ENCODE measurements at regions not wholly inside any gene's neighbourhood (a gene's known extent, or its start where the extent isn't known, plus 50 kb on each side); places are given as distances from the start of the nearest gene placed in this dataset.

DNA sequence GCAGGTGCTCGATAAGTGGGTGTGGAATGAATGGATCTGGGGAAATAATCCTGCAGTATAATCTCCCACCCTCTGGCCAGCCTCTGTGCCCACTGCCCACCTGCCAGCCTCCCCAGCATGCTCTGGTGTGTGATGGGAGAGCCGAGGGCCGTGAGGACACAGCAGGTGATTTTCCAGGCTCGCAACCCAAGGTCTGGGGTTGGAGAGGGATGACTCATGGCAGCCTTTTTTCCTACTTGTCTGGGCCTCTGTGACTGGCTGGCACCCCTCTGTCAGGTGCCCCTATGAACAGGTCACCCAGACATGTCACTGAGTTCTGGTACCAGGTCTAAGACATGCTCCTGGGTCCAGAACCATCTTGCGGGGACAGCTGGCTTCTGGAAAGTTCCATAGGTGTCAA, 385.7 kb upstream of the TNRC6C start:
- Histone ChIP-seq H3K4me2 (ENCODE audit: low read length) (no peak overlapping the region), H4K20me1 (ENCODE audit: control insufficient read depth, insufficient read depth, low read depth, low read length) (no peaks in the 10 kb centered on the region), H3K27me3 (ENCODE audit: control insufficient read depth, low read length) (peaks cover 13% of the 10 kb centered on the region), H3K9me2 (replicated peaks; ENCODE audit: control insufficient read depth, low read length) (no peaks in the 10 kb centered on the region), H3F3A (ENCODE audit: control insufficient read depth, insufficient read depth) (no peaks in the 10 kb centered on the region), H3K9me3 (ENCODE audit: control insufficient read depth, insufficient read depth, low read length) (no peaks in the 10 kb centered on the region), H3K36me3 (ENCODE audit: control insufficient read depth, low read length) (no peaks in the 10 kb centered on the region), H3K4me1 (ENCODE audit: control insufficient read depth, low read length) (peaks cover 13% of the 10 kb centered on the region), H3K27ac (ENCODE audit: low read depth, low read length) (no peak overlapping the region), H3K79me2 (ENCODE audit: control insufficient read depth, low read length) (no peaks in the 10 kb centered on the region), H3K4me3 (ENCODE audit: low read length) (no peak overlapping the region)
- TF ChIP-seq, protein P1, sequence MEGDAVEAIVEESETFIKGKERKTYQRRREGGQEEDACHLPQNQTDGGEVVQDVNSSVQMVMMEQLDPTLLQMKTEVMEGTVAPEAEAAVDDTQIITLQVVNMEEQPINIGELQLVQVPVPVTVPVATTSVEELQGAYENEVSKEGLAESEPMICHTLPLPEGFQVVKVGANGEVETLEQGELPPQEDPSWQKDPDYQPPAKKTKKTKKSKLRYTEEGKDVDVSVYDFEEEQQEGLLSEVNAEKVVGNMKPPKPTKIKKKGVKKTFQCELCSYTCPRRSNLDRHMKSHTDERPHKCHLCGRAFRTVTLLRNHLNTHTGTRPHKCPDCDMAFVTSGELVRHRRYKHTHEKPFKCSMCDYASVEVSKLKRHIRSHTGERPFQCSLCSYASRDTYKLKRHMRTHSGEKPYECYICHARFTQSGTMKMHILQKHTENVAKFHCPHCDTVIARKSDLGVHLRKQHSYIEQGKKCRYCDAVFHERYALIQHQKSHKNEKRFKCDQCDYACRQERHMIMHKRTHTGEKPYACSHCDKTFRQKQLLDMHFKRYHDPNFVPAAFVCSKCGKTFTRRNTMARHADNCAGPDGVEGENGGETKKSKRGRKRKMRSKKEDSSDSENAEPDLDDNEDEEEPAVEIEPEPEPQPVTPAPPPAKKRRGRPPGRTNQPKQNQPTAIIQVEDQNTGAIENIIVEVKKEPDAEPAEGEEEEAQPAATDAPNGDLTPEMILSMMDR (IDR thresholded peaks at IDR 0.05; ENCODE audit: low read depth, low read length, poor library complexity, severe bottlenecking) = no peak
- no peak for TF ChIP-seq EZH2phosphoT487 (IDR thresholded peaks at IDR 0.05; ENCODE audit: borderline replicate concordance, low read length)

DNA sequence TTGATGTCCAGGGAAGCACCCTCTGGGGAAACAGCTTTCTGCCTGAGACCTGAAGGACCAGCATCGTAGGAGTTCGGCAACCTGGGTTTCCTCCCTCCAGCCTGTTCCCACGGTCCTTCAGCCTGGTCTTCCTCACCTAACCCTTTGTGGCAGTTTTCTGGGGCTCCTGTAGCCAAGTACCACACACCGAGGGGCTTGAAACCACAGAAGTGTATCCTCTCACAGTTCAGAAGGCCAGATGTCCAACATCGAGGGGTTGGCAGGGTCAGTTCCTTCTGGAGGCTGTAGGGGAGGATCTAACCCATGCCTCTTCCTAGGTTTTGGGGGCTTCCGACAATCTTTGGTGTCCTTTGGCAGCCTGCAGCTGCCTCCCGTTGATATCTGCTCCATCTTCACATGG, 381.0 kb upstream of the TNRC6C start:
- no peaks in the 10 kb centered on the region for H3K36me3 ChIP-seq (ENCODE audit: control insufficient read depth, low read length)
- no peak overlapping the region for H3K4me2 ChIP-seq (ENCODE audit: low read length)
- H3K9me3 ChIP-seq (ENCODE audit: control insufficient read depth, insufficient read depth, low read length) = no peaks in the 10 kb centered on the region
- H3F3A ChIP-seq (ENCODE audit: control insufficient read depth, insufficient read depth) = no peaks in the 10 kb centered on the region
- H3K9me2 ChIP-seq (replicated peaks; ENCODE audit: control insufficient read depth, low read length) = no peaks in the 10 kb centered on the region
- H3K27me3 ChIP-seq (ENCODE audit: control insufficient read depth, low read length) = peaks cover 16% of the 10 kb centered on the region
- no peak overlapping the region for H3K27ac ChIP-seq (ENCODE audit: low read depth, low read length)
- peaks cover 12% of the 10 kb centered on the region for H3K4me1 ChIP-seq (ENCODE audit: control insufficient read depth, low read length)
- no peak for TF ChIP-seq EZH2phosphoT487 (IDR thresholded peaks at IDR 0.05; ENCODE audit: borderline replicate concordance, low read length)
- TF ChIP-seq, protein P1 (IDR thresholded peaks at IDR 0.05; ENCODE audit: low read depth, low read length, poor library complexity, severe bottlenecking) = no peak
- no peaks in the 10 kb centered on the region for H3K79me2 ChIP-seq (ENCODE audit: control insufficient read depth, low read length)
- H3K4me3 ChIP-seq (ENCODE audit: low read length) = no peak overlapping the region
- H4K20me1 ChIP-seq (ENCODE audit: control insufficient read depth, insufficient read depth, low read depth, low read length) = no peaks in the 10 kb centered on the region

DNA sequence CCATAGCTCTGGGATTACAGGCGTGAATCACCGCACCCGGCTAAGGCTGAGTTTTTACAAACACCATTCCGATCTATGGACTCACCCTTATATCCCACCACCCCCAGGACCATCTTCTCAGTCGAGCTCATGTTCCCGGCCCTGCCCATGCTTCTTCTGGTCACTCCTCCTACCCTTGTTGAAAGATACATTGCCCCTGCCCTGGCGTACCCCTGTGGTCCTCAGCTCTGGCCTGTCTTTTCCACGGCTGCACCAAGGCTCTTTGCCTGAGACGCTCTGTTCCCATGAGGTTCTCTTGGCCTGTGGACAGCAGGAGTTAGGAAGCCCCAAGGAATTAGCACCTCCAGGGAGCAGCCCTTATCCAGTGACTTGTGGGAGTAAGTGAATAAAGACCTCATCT, 379.4 kb upstream of the TNRC6C start:
- no peaks in the 10 kb centered on the region for H3K79me2 ChIP-seq (ENCODE audit: control insufficient read depth, low read length)
- peaks cover 5% of the 10 kb centered on the region; the same call in 1 of the 2 replicates for H3K4me1 ChIP-seq (ENCODE audit: control insufficient read depth, low read length)
- no peaks in the 10 kb centered on the region for H3F3A ChIP-seq (ENCODE audit: control insufficient read depth, insufficient read depth)
- H3K9me2 ChIP-seq (replicated peaks; ENCODE audit: control insufficient read depth, low read length) = no peaks in the 10 kb centered on the region
- no peak overlapping the region for H3K4me3 ChIP-seq (ENCODE audit: low read length)
- H3K27me3 ChIP-seq (ENCODE audit: control insufficient read depth, low read length) = peaks cover 9% of the 10 kb centered on the region
- no peaks in the 10 kb centered on the region for H3K36me3 ChIP-seq (ENCODE audit: control insufficient read depth, low read length)
- TF ChIP-seq EZH2phosphoT487 (IDR thresholded peaks at IDR 0.05; ENCODE audit: borderline replicate concordance, low read length) = no peak
- TF ChIP-seq, protein P1 (IDR thresholded peaks at IDR 0.05; ENCODE audit: low read depth, low read length, poor library complexity, severe bottlenecking) = no peak
- no peaks in the 10 kb centered on the region for H3K9me3 ChIP-seq (ENCODE audit: control insufficient read depth, insufficient read depth, low read length)
- no peak overlapping the region for H3K27ac ChIP-seq (ENCODE audit: low read depth, low read length)
- no peak overlapping the region for H3K4me2 ChIP-seq (ENCODE audit: low read length)
- H4K20me1 ChIP-seq (ENCODE audit: control insufficient read depth, insufficient read depth, low read depth, low read length) = no peaks in the 10 kb centered on the region
